K562 (cell line): ENCODE measurements at regions not wholly inside any gene's neighbourhood (a gene's known extent, or its start where the extent isn't known, plus 50 kb on each side); places are given as distances from the start of the nearest gene placed in this dataset.

Experiments used
- FOXM1 ChIP-seq, 2 experiments: fragments of 450-650 bp in 1 of 2; sonication (generic) in 1 of 2; formaldehyde crosslinking in 1 of 2; IDR thresholded peaks; 2 replicates each; pipeline versions ENCODE4 v1.6.1 to v1.9.0; 2017 to 2022; ENCODE audit warnings: low read depth in 2 of 2, mild to moderate bottlenecking in 2 of 2, missing genetic modification reagents in 1 of 2, moderate library complexity in 1 of 2
- GABPA ChIP-seq: fragments of 200-800 bp; sonication (Bioruptor generic); conservative IDR thresholded peaks from 2 replicates; pipeline ENCODE4 v1.6.1; 2016; ENCODE audit warnings: low read depth, missing genetic modification characterization, missing compliant biosample characterization
- ZNF282 ChIP-seq: sonication (generic); formaldehyde crosslinking; IDR thresholded peaks from 2 replicates; pipeline ENCODE4 v1.8.1; 2023; ENCODE audit warnings: missing genetic modification reagents
- ZNF407 ChIP-seq: fragments of 450-650 bp; IDR thresholded peaks from 2 replicates; pipeline ENCODE4 v1.6.1; 2016; ENCODE audit warnings: low read depth
- TF ChIP-seq, protein P1 (sequence below), 3 experiments: IDR thresholded peaks in 2 of 3; conservative IDR thresholded peaks in 1 of 3; 2 replicates each; pipeline ENCODE4 v1.5.1; 2011 to 2012; ENCODE audit warnings: low read length in 3 of 3, mild to moderate bottlenecking in 3 of 3, control low read depth in 2 of 3, improper control_type of control experiment in 1 of 3, inconsistent platforms in 1 of 3, low read depth in 1 of 3, mixed read lengths in 1 of 3, moderate library complexity in 1 of 3; ENCODE audit not compliant: insufficient read depth in 2 of 3
- TF ChIP-seq, protein P2 (sequence below): sonication (generic); formaldehyde crosslinking; IDR thresholded peaks from 2 replicates; pipeline ENCODE4 v1.9.0; 2022; ENCODE audit warnings: mild to moderate bottlenecking, missing genetic modification reagents

GRCh38 chr6:87959083-87959482, 88.6 kb upstream of the SPACA1 start:
- TF ChIP-seq GABPA (tag) (no peak), ZNF282 (CRISPR knock-in tag) (no peak), FOXM1 (IDR thresholded peaks at IDR 0.05; ENCODE audit: low read depth) (no peak), FOXM1 (CRISPR knock-in tag; IDR thresholded peaks at IDR 0.05; ENCODE audit: low read depth) (no peak), ZNF407 (no peak)
- TF ChIP-seq, protein P1, sequence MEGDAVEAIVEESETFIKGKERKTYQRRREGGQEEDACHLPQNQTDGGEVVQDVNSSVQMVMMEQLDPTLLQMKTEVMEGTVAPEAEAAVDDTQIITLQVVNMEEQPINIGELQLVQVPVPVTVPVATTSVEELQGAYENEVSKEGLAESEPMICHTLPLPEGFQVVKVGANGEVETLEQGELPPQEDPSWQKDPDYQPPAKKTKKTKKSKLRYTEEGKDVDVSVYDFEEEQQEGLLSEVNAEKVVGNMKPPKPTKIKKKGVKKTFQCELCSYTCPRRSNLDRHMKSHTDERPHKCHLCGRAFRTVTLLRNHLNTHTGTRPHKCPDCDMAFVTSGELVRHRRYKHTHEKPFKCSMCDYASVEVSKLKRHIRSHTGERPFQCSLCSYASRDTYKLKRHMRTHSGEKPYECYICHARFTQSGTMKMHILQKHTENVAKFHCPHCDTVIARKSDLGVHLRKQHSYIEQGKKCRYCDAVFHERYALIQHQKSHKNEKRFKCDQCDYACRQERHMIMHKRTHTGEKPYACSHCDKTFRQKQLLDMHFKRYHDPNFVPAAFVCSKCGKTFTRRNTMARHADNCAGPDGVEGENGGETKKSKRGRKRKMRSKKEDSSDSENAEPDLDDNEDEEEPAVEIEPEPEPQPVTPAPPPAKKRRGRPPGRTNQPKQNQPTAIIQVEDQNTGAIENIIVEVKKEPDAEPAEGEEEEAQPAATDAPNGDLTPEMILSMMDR (IDR thresholded peaks at IDR 0.05 in 2 of 3, conservative IDR thresholded peaks at IDR 0.05 in 1 of 3; ENCODE audit: insufficient read depth in 2 of 3, low read depth in 1 of 3, low read length in 3 of 3), result no peak
- TF ChIP-seq, protein P2, sequence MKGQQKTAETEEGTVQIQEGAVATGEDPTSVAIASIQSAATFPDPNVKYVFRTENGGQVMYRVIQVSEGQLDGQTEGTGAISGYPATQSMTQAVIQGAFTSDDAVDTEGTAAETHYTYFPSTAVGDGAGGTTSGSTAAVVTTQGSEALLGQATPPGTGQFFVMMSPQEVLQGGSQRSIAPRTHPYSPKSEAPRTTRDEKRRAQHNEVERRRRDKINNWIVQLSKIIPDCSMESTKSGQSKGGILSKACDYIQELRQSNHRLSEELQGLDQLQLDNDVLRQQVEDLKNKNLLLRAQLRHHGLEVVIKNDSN (CRISPR knock-in tag), result no peak
